NT2/D1 (cell line): ENCODE measurements at regions not wholly inside any gene's neighbourhood (a gene's known extent, or its start where the extent isn't known, plus 50 kb on each side); places are given as distances from the start of the nearest gene placed in this dataset.

Experiments used
- SUZ12 ChIP-seq: IDR thresholded peaks from 2 replicates; pipeline ENCODE4 v1.6.1; 2011; ENCODE audit not compliant: insufficient read length, insufficient read depth; ENCODE audit errors: extremely low read depth
- YY1 ChIP-seq: IDR thresholded peaks from 2 replicates; pipeline ENCODE4 v1.6.1; 2011; ENCODE audit not compliant: insufficient read length, insufficient read depth
- ZNF274 ChIP-seq: IDR thresholded peaks from 2 replicates; pipeline ENCODE4 v1.6.1; 2011; ENCODE audit warnings: mild to moderate bottlenecking, low read depth, low read length

GRCh38 chr10:57689596-57690297, 577.9 kb downstream of the IPMK start:
- TF ChIP-seq YY1 (no peak), SUZ12 (no peak), ZNF274 (no peak)
